HG02973 (cell line): ENCODE measurements at regions not wholly inside any gene's neighbourhood (a gene's known extent, or its start where the extent isn't known, plus 50 kb on each side); places are given as distances from the start of the nearest gene placed in this dataset.
"Not testable (repeated sequence)": the region's sequence is repeated elsewhere in the genome, so short reads cannot be mapped to it uniquely, and the experiment has no call there.

Experiments used
- ATAC-seq: cut with Tn5 transposase; IDR thresholded peaks from one replicate; pipeline ENCODE4 v1.9.1; 2021; ENCODE audit warnings: moderate library complexity; ENCODE audit not compliant: unreplicated experiment

DNA sequence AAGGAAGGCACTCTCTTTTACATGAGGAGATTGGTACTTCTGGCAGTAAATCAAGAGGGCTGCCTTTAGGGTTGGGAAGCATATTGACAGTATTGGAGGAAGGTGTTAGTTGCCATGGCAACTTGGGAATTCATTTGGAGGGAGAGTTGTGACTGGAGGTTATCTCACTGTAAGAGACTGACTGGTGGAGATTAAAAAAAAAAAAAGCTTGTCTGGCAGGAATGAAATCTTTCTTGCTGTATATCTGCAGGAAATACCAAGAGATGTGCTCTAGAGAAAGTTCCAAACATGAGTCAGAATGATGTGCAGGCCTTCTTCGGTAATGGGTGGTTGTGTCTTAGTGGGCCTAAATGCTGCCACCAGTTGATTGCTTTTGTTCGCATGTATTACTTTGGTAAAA lies 59.8 kb upstream of the FAM72C start:
- ATAC-seq, result not testable (repeated sequence)

- peak; percentile 82 for ATAC-seq
Measured at GRCh38 chr1:144026022-144026421, 54.2 kb upstream of the FAM72C start.

GRCh38 chr1:144021690-144022384 lies 50.1 kb upstream of the FAM72C start:
- ATAC-seq, result not testable (repeated sequence)
